HFFc6 (cell line): ENCODE measurements at regions not wholly inside any gene's neighbourhood (a gene's known extent, or its start where the extent isn't known, plus 50 kb on each side); places are given as distances from the start of the nearest gene placed in this dataset.

ENCODE experiments used
- DNase-seq: peaks from one replicate; pipeline ENCODE4 v3.0.0-alpha.2; 2018
- H3K27ac Mint-ChIP-seq: 2 replicates; pipeline ENCODE4 v1.8.0; 2020; ENCODE audit warnings: mild to moderate bottlenecking, mixed read lengths
- H3K27me3 Mint-ChIP-seq: 2 replicates; pipeline ENCODE4 v1.8.0; 2021; ENCODE audit warnings: mild to moderate bottlenecking, moderate library complexity, mixed read lengths; ENCODE audit not compliant: insufficient read depth
- H3K36me3 Mint-ChIP-seq: 2 replicates; pipeline ENCODE4 v1.8.0; 2021; ENCODE audit warnings: low read depth, mixed read lengths
- H3K4me1 Mint-ChIP-seq: 2 replicates; pipeline ENCODE4 v1.8.0; 2020; ENCODE audit warnings: low read depth, mixed read lengths
- H3K4me3 Mint-ChIP-seq: 2 replicates; pipeline ENCODE4 v1.8.0; 2020; ENCODE audit warnings: mild to moderate bottlenecking, moderate library complexity, mixed read lengths
- H3K9me3 Mint-ChIP-seq: 2 replicates; pipeline ENCODE4 v1.8.0; 2020; ENCODE audit warnings: mild to moderate bottlenecking, mixed read lengths
- TF ChIP-seq, protein P1 (sequence below): fragments of 200-600 bp; sonication (generic); IDR thresholded peaks from 2 replicates; pipeline ENCODE4 v1.5.0; 2021; ENCODE audit warnings: antibody characterized with exemption, mild to moderate bottlenecking

GRCh38 chr9:118554987-118555386 lies 814.2 kb downstream of the BRINP1 start:
- no peaks in the 10 kb centered on the region for H3K36me3 Mint-ChIP-seq
- peaks cover 2% of the 10 kb centered on the region; the same call in 1 of the 2 replicates for H3K27me3 Mint-ChIP-seq
- no peak overlapping the region for H3K4me3 Mint-ChIP-seq
- TF ChIP-seq, protein P1, sequence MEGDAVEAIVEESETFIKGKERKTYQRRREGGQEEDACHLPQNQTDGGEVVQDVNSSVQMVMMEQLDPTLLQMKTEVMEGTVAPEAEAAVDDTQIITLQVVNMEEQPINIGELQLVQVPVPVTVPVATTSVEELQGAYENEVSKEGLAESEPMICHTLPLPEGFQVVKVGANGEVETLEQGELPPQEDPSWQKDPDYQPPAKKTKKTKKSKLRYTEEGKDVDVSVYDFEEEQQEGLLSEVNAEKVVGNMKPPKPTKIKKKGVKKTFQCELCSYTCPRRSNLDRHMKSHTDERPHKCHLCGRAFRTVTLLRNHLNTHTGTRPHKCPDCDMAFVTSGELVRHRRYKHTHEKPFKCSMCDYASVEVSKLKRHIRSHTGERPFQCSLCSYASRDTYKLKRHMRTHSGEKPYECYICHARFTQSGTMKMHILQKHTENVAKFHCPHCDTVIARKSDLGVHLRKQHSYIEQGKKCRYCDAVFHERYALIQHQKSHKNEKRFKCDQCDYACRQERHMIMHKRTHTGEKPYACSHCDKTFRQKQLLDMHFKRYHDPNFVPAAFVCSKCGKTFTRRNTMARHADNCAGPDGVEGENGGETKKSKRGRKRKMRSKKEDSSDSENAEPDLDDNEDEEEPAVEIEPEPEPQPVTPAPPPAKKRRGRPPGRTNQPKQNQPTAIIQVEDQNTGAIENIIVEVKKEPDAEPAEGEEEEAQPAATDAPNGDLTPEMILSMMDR, result no peak
- H3K4me1 Mint-ChIP-seq, result no peaks in the 10 kb centered on the region; the same call in 1 of the 2 replicates
- peaks cover 4% of the 10 kb centered on the region; the same call in 1 of the 2 replicates for H3K9me3 Mint-ChIP-seq
- no peak for DNase-seq
- no peak overlapping the region for H3K27ac Mint-ChIP-seq

- TF ChIP-seq, protein P1, result no peak
- H3K4me3 Mint-ChIP-seq, result no peak overlapping the region
- no peak overlapping the region for H3K27ac Mint-ChIP-seq
- peak; percentile 17 for DNase-seq
- H3K36me3 Mint-ChIP-seq, result no peaks in the 10 kb centered on the region
- peaks cover 15% of the 10 kb centered on the region for H3K4me1 Mint-ChIP-seq
- peaks cover 4% of the 10 kb centered on the region; the same call in 1 of the 2 replicates for H3K9me3 Mint-ChIP-seq
- peaks cover 2% of the 10 kb centered on the region; the same call in 1 of the 2 replicates for H3K27me3 Mint-ChIP-seq
These were observed 811.2 kb downstream of the BRINP1 start for GRCh38 chr9:118558026-118558425.

DNA sequence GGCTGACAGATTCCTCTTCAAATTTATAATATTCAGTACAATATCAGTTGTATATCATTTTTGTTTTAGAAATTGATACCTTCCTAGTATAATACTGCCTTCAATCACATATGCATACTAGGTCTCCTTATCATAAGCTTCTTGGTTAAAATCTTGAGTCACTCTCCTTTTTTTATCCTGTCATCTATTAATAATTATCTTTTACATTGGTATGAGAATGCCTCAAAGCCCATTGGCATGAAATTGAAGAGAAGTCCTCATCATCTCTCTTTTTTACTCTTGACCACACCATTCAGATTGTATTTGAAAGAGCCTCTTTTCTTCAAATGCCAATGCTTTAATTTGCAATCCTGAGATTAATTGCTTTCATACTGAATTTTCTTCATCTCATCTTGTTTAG lies 810.3 kb downstream of the BRINP1 start:
- H3K4me3 Mint-ChIP-seq, result no peak overlapping the region
- H3K4me1 Mint-ChIP-seq, result peaks cover 24% of the 10 kb centered on the region
- no peak for DNase-seq
- H3K27me3 Mint-ChIP-seq, result peaks cover 2% of the 10 kb centered on the region; the same call in 1 of the 2 replicates
- peaks cover 3% of the 10 kb centered on the region; the same call in 1 of the 2 replicates for H3K9me3 Mint-ChIP-seq
- no peak overlapping the region for H3K27ac Mint-ChIP-seq
- no peaks in the 10 kb centered on the region for H3K36me3 Mint-ChIP-seq
- TF ChIP-seq, protein P1, result no peak

DNA sequence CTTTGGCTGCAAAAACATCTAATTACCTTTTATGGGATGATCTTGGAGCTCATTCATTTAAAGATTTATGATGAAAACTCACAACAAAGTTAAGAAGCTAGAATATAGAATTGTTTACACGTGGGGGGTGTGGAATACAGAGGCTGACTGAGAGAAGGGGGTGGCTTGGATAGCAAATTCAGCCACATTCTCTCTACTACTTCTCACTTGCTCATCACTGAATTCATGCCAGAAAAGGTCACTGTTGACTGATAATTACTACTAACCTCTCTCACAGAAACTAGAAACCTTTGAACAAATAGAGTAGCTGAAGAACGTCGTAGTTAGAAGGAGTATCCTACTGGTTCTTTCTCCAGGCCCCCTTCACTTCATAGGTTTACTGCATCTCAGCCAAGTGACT lies 808.2 kb downstream of the BRINP1 start:
- DNase-seq, result no peak
- Mint-ChIP-seq H3K27ac (no peak overlapping the region), H3K27me3 (peaks cover 2% of the 10 kb centered on the region; the same call in 1 of the 2 replicates), H3K4me3 (no peak overlapping the region), H3K9me3 (no peaks in the 10 kb centered on the region; the same call in 1 of the 2 replicates), H3K36me3 (no peaks in the 10 kb centered on the region), H3K4me1 (peaks cover 27% of the 10 kb centered on the region)
- TF ChIP-seq, protein P1, result no peak

DNA sequence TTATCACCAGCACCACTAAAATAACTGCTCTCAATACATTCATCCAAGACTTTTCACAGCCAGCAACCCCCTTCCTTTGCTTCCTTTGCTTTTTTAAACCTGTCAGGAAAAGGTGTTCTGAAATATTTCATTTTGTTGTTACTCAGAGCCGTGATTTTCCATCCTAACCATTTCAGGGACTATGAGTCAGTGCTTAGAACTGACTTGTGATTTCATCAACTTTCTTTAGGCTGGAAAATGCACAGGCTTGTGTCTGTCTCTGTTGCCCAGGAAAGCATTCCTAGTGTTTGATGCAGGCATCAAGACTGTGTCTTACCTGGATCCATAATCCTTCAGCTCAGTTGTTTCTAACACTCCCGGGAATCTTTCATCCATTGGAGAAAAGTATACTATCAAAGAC lies 805.6 kb downstream of the BRINP1 start:
- no peaks in the 10 kb centered on the region; the same call in 1 of the 2 replicates for H3K9me3 Mint-ChIP-seq
- no peaks in the 10 kb centered on the region for H3K27me3 Mint-ChIP-seq
- peak; percentile 8 for DNase-seq
- peak overlapping the region; percentile 28 for H3K4me3 Mint-ChIP-seq
- H3K27ac Mint-ChIP-seq, result peak overlapping the region; percentile 48
- no peaks in the 10 kb centered on the region for H3K36me3 Mint-ChIP-seq
- TF ChIP-seq, protein P1, result no peak
- peaks cover 36% of the 10 kb centered on the region for H3K4me1 Mint-ChIP-seq

- H3K27me3 Mint-ChIP-seq, result no peaks in the 10 kb centered on the region
- TF ChIP-seq, protein P1, result no peak
- H3K4me1 Mint-ChIP-seq, result peaks cover 26% of the 10 kb centered on the region
- H3K4me3 Mint-ChIP-seq, result no peak overlapping the region
- no peak for DNase-seq
- H3K27ac Mint-ChIP-seq, result no peak overlapping the region
- H3K9me3 Mint-ChIP-seq, result no peaks in the 10 kb centered on the region
- H3K36me3 Mint-ChIP-seq, result no peaks in the 10 kb centered on the region
These were observed 801.4 kb downstream of the BRINP1 start for GRCh38 chr9:118567861-118568260.
